HCT116 (cell line): ENCODE measurements at regions not wholly inside any gene's neighbourhood (a gene's known extent, or its start where the extent isn't known, plus 50 kb on each side); places are given as distances from the start of the nearest gene placed in this dataset.

ENCODE experiments used
- ATAC-seq: fragments of 200-7000 bp; cut with Tn5 transposase; 2 replicates; pipeline ENCODE4 v1.9.1; 2020; ENCODE audit warnings: mild to moderate bottlenecking, moderate library complexity
- BruUV-seq: library from RNA; stranded (reverse); fragments of 400-500 nt; replicated peaks from 2 replicates; lab custom pipeline; 2021; lab: Mats Ljungman, UMichigan
- CTCF ChIA-PET: fragments of 300-600 bp; sonication (Branson Sonifier 250); formaldehyde crosslinking; loops from one replicate; lab custom pipeline; 2021; ENCODE audit warnings: antibody characterized with exemption; lab: Charles Lee
- POLR2A ChIA-PET: fragments of 300-600, 350-600 bp; sonication (Branson Sonifier 250); formaldehyde crosslinking; loops from one replicate; lab custom pipeline; 2021; ENCODE audit warnings: antibody characterized with exemption; lab: Charles Lee
- RAD21 ChIA-PET, 2 experiments: fragments of 300-600 bp; sonication (Branson Sonifier 250); formaldehyde crosslinking; loops; one replicate each; lab custom pipeline; 2023; ENCODE audit warnings: low total read pairs in 2 of 2; ENCODE audit not compliant: uncharacterized antibody in 2 of 2, unreplicated experiment in 2 of 2, low non-redundant PET in 1 of 2; lab: Charles Lee
- DNase-seq: peaks from one replicate; pipeline ENCODE4 v3.0.0-alpha.2; 2010; ENCODE audit warnings: low read depth, low spot score
- H2AFZ ChIP-seq: fragments of 200-600 bp; shearing (Covaris generic), sonication (generic); 2 replicates; pipeline ENCODE4 v1.6.1; 2017; ENCODE audit warnings: low read depth, mixed run types, mixed read lengths, antibody characterized with exemption, low read length; ENCODE audit not compliant: poor library complexity, severe bottlenecking
- H3K27ac ChIP-seq: 2 replicates; pipeline ENCODE4 v1.5.1; 2012; ENCODE audit warnings: low read depth, low read length
- H3K27me3 ChIP-seq: fragments of 200-600 bp; sonication (generic); 2 replicates; pipeline ENCODE4 v1.6.1; 2016; ENCODE audit warnings: mixed run types, low read length, mixed read lengths; ENCODE audit not compliant: insufficient read depth
- H3K36me3 ChIP-seq, 2 experiments: fragments of 200-500 bp in 1 of 2; fragments of 200-600 bp in 1 of 2; sonication (Bioruptor generic) in 1 of 2; sonication (generic) in 1 of 2; 2 replicates each; pipeline versions ENCODE4 v1.5.1 to v1.6.1; 2014 to 2016; ENCODE audit warnings: low read length in 2 of 2, inconsistent platforms in 1 of 2, mixed read lengths in 1 of 2, mixed run types in 1 of 2; ENCODE audit not compliant: insufficient read depth in 2 of 2, control insufficient read depth in 1 of 2
- H3K4me1 ChIP-seq, 2 experiments: fragments of 200-600 bp in 1 of 2; sonication (generic) in 1 of 2; 2 replicates each; pipeline versions ENCODE4 v1.5.1 to v1.6.1; 2012 to 2017; ENCODE audit warnings: low read length in 2 of 2, inconsistent platforms in 1 of 2, mild to moderate bottlenecking in 1 of 2, mixed read lengths in 1 of 2, mixed run types in 1 of 2, moderate library complexity in 1 of 2; ENCODE audit not compliant: insufficient read depth in 2 of 2, control insufficient read depth in 1 of 2
- H3K4me2 ChIP-seq: fragments of 200-600 bp; sonication (generic); 2 replicates; pipeline ENCODE4 v1.6.1; 2017; ENCODE audit warnings: mixed run types, low read length, mixed read lengths
- H3K4me3 ChIP-seq, 2 experiments: fragments of 200-600 bp in 1 of 2; sonication (generic) in 1 of 2; replicated peaks in 1 of 2; 2 replicates each; pipeline ENCODE4 v1.5.1; 2011 to 2016; ENCODE audit warnings: low read length in 2 of 2, control low read depth in 1 of 2, low read depth in 1 of 2, mild to moderate bottlenecking in 1 of 2, mixed read lengths in 1 of 2, mixed run types in 1 of 2
- H3K79me2 ChIP-seq: fragments of 200-600 bp; sonication (generic); 2 replicates; pipeline ENCODE4 v1.6.1; 2017; ENCODE audit warnings: mild to moderate bottlenecking, mixed run types, low read length, moderate library complexity, mixed read lengths; ENCODE audit not compliant: insufficient read depth
- H3K9ac ChIP-seq: fragments of 200-600 bp; sonication (generic); 2 replicates; pipeline ENCODE4 v1.6.1; 2016; ENCODE audit warnings: low read length, mixed read lengths
- H3K9me2 ChIP-seq: fragments of 200-600 bp; sonication (generic), shearing (Covaris generic); 2 replicates; pipeline ENCODE4 v1.6.1; 2017; ENCODE audit warnings: mixed run types, mild to moderate bottlenecking, moderate library complexity; ENCODE audit not compliant: insufficient read depth
- H3K9me3 ChIP-seq, 2 experiments: fragments of 200-500 bp in 1 of 2; fragments of 200-600 bp in 1 of 2; sonication (Bioruptor generic) in 1 of 2; sonication (generic) in 1 of 2; 2 replicates each; pipeline ENCODE4 v1.6.1; 2014 to 2017; ENCODE audit warnings: low read length in 2 of 2, mixed read lengths in 2 of 2, inconsistent platforms in 1 of 2, low read depth in 1 of 2, mild to moderate bottlenecking in 1 of 2, mixed run types in 1 of 2, moderate library complexity in 1 of 2; ENCODE audit not compliant: control insufficient read depth in 1 of 2, insufficient read depth in 1 of 2
- H4K20me1 ChIP-seq: fragments of 200-600 bp; sonication (generic), shearing (Covaris generic); 2 replicates; pipeline ENCODE4 v1.6.1; 2017; ENCODE audit warnings: mixed run types, mild to moderate bottlenecking, moderate library complexity; ENCODE audit not compliant: insufficient read depth
- CBX3 ChIP-seq: IDR thresholded peaks from 2 replicates; pipeline ENCODE4 v1.6.1; 2012; ENCODE audit warnings: low read depth
- CEBPB ChIP-seq: IDR thresholded peaks from 2 replicates; pipeline ENCODE4 v1.6.1; 2012; ENCODE audit warnings: low read depth
- EGR1 ChIP-seq: IDR thresholded peaks from 2 replicates; pipeline ENCODE4 v1.6.1; 2012; ENCODE audit warnings: low read depth
- ELF1 ChIP-seq: IDR thresholded peaks from 2 replicates; pipeline ENCODE4 v1.6.1; 2012; ENCODE audit warnings: low read depth, borderline replicate concordance
- EZH2 ChIP-seq: fragments of 200-600 bp; sonication (generic); IDR thresholded peaks from 2 replicates; pipeline ENCODE4 v1.6.1; 2017; ENCODE audit warnings: antibody characterized with exemption, mixed run types
- EZH2phosphoT487 ChIP-seq: fragments of 200-600 bp; IDR thresholded peaks from 2 replicates; pipeline ENCODE4 v1.6.1; 2018; ENCODE audit warnings: antibody characterized with exemption, borderline replicate concordance
- FOSL1 ChIP-seq: IDR thresholded peaks from 2 replicates; pipeline ENCODE4 v1.6.1; 2012; ENCODE audit warnings: low read depth
- JUND ChIP-seq: IDR thresholded peaks from 2 replicates; pipeline ENCODE4 v1.6.1; 2012
- MAX ChIP-seq: IDR thresholded peaks from 2 replicates; pipeline ENCODE4 v1.6.1; 2012
- POLR2AphosphoS5 ChIP-seq: IDR thresholded peaks from 2 replicates; pipeline ENCODE4 v1.6.1; 2011; ENCODE audit warnings: mild to moderate bottlenecking, low read depth, low read length, moderate library complexity
- SIN3A ChIP-seq: IDR thresholded peaks from 2 replicates; pipeline ENCODE4 v1.6.1; 2012; ENCODE audit warnings: low read depth
- SP1 ChIP-seq: IDR thresholded peaks from 2 replicates; pipeline ENCODE4 v1.6.1; 2012; ENCODE audit warnings: low read depth
- TCF7L2 ChIP-seq: IDR thresholded peaks from 2 replicates; pipeline ENCODE4 v1.7.0; 2011; ENCODE audit warnings: borderline replicate concordance, inconsistent platforms; ENCODE audit not compliant: insufficient read depth, insufficient read length; ENCODE audit errors: extremely low read depth
- YY1 ChIP-seq: IDR thresholded peaks from 2 replicates; pipeline ENCODE4 v1.6.1; 2011; ENCODE audit warnings: low read length, low read depth, moderate library complexity, mild to moderate bottlenecking; ENCODE audit not compliant: insufficient replicate concordance; ENCODE audit errors: extremely low read depth
- ZNF274 ChIP-seq: fragments of 200-500 bp; sonication (Bioruptor generic); IDR thresholded peaks from 2 replicates; pipeline ENCODE4 v1.6.1; 2014; ENCODE audit warnings: mild to moderate bottlenecking, low read depth, low read length, inconsistent platforms
- intact Hi-C: fragments of 100-400 bp; cut with micrococcal nuclease; formaldehyde crosslinking; loops from 2 replicates; pipeline ENCODE4 v1.10.0; 2022
- TF ChIP-seq, protein P1 (sequence below), 3 experiments: fragments of 200-600 bp in 1 of 3; sonication (generic) in 1 of 3; IDR thresholded peaks in 2 of 3; conservative IDR thresholded peaks in 1 of 3; 2 replicates each; pipeline ENCODE4 v1.5.1; 2012 to 2017; ENCODE audit warnings: low read depth in 2 of 3, low read length in 2 of 3, antibody characterized with exemption in 1 of 3, borderline replicate concordance in 1 of 3, control low read depth in 1 of 3, mild to moderate bottlenecking in 1 of 3, mixed read lengths in 1 of 3, mixed run types in 1 of 3, moderate library complexity in 1 of 3; ENCODE audit not compliant: insufficient read depth in 1 of 3
- TF ChIP-seq, protein P2 (sequence below): IDR thresholded peaks from 2 replicates; pipeline ENCODE4 v1.6.1; 2012; ENCODE audit warnings: low read depth
- TF ChIP-seq, protein P3 (sequence below): IDR thresholded peaks from 2 replicates; pipeline ENCODE4 v1.6.1; 2011; ENCODE audit warnings: mild to moderate bottlenecking, low read length, moderate library complexity; ENCODE audit not compliant: insufficient replicate concordance; ENCODE audit errors: extremely low read depth

DNA sequence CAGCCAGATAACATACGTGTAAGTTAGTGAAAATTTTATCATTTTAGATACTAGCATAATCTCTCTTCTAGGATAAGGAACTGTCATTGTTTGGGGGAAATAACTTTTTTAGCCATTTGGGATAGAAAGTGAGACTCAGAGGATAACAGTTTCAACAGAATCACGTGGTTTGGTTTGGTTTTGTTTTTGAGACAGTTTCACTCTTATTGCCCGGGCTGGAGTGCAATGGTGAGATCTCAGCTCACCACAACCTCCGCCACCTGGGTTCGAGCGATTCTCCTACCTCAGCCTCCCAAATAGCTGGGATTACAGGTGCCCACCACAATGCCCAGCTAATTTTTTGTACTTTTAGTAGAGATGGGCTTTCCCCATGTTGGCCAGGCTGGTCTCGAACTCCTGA, 323.2 kb upstream of the MEIS1 start:
- Histone ChIP-seq H3K27ac (no peak overlapping the region), H3K36me3 (no peaks in the 10 kb centered on the region), H3K4me2 (no peak overlapping the region), H3K4me1 (no peaks in the 10 kb centered on the region), H3K9me3 (no peaks in the 10 kb centered on the region), H3K79me2 (no peaks in the 10 kb centered on the region), H3K9ac (no peak overlapping the region), H3K9me2 (no peaks in the 10 kb centered on the region), H4K20me1 (no peaks in the 10 kb centered on the region), H2AFZ (no peak overlapping the region), H3K4me3 (no peak overlapping the region), H3K27me3 (0 out of 2 replicates have a peak, but pooled peaks cover 6% of the 10 kb centered on the region)
- ChIA-PET CTCF (no interaction called here), RAD21 (no interaction called here), POLR2A (no interaction called here)
- BruUV-seq = no TSS peak
- TF ChIP-seq ZNF274 (no peak), POLR2AphosphoS5 (no peak), TCF7L2 (no peak), FOSL1 (no peak), SP1 (no peak), ELF1 (no peak), YY1 (no peak), JUND (no peak), CBX3 (no peak), MAX (no peak), SIN3A (no peak), EZH2phosphoT487 (no peak), CEBPB (no peak), EGR1 (no peak), EZH2 (no peak)
- TF ChIP-seq, protein P1, sequence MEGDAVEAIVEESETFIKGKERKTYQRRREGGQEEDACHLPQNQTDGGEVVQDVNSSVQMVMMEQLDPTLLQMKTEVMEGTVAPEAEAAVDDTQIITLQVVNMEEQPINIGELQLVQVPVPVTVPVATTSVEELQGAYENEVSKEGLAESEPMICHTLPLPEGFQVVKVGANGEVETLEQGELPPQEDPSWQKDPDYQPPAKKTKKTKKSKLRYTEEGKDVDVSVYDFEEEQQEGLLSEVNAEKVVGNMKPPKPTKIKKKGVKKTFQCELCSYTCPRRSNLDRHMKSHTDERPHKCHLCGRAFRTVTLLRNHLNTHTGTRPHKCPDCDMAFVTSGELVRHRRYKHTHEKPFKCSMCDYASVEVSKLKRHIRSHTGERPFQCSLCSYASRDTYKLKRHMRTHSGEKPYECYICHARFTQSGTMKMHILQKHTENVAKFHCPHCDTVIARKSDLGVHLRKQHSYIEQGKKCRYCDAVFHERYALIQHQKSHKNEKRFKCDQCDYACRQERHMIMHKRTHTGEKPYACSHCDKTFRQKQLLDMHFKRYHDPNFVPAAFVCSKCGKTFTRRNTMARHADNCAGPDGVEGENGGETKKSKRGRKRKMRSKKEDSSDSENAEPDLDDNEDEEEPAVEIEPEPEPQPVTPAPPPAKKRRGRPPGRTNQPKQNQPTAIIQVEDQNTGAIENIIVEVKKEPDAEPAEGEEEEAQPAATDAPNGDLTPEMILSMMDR (IDR thresholded peaks at IDR 0.05 in 2 of 3, conservative IDR thresholded peaks at IDR 0.05 in 1 of 3; ENCODE audit: borderline replicate concordance in 1 of 3, insufficient read depth in 1 of 3, low read depth in 2 of 3, low read length in 2 of 3) = no peak
- TF ChIP-seq, protein P2, sequence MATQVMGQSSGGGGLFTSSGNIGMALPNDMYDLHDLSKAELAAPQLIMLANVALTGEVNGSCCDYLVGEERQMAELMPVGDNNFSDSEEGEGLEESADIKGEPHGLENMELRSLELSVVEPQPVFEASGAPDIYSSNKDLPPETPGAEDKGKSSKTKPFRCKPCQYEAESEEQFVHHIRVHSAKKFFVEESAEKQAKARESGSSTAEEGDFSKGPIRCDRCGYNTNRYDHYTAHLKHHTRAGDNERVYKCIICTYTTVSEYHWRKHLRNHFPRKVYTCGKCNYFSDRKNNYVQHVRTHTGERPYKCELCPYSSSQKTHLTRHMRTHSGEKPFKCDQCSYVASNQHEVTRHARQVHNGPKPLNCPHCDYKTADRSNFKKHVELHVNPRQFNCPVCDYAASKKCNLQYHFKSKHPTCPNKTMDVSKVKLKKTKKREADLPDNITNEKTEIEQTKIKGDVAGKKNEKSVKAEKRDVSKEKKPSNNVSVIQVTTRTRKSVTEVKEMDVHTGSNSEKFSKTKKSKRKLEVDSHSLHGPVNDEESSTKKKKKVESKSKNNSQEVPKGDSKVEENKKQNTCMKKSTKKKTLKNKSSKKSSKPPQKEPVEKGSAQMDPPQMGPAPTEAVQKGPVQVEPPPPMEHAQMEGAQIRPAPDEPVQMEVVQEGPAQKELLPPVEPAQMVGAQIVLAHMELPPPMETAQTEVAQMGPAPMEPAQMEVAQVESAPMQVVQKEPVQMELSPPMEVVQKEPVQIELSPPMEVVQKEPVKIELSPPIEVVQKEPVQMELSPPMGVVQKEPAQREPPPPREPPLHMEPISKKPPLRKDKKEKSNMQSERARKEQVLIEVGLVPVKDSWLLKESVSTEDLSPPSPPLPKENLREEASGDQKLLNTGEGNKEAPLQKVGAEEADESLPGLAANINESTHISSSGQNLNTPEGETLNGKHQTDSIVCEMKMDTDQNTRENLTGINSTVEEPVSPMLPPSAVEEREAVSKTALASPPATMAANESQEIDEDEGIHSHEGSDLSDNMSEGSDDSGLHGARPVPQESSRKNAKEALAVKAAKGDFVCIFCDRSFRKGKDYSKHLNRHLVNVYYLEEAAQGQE = no peak
- TF ChIP-seq, protein P3, sequence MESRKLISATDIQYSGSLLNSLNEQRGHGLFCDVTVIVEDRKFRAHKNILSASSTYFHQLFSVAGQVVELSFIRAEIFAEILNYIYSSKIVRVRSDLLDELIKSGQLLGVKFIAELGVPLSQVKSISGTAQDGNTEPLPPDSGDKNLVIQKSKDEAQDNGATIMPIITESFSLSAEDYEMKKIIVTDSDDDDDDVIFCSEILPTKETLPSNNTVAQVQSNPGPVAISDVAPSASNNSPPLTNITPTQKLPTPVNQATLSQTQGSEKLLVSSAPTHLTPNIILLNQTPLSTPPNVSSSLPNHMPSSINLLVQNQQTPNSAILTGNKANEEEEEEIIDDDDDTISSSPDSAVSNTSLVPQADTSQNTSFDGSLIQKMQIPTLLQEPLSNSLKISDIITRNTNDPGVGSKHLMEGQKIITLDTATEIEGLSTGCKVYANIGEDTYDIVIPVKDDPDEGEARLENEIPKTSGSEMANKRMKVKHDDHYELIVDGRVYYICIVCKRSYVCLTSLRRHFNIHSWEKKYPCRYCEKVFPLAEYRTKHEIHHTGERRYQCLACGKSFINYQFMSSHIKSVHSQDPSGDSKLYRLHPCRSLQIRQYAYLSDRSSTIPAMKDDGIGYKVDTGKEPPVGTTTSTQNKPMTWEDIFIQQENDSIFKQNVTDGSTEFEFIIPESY = no peak
- intact Hi-C loops = no loop called here
- ATAC-seq (no peak), DNase-seq (no peak)
